A673 (cell line): ENCODE measurements at regions not wholly inside any gene's neighbourhood (a gene's known extent, or its start where the extent isn't known, plus 50 kb on each side); places are given as distances from the start of the nearest gene placed in this dataset.

Experiments used
- BruUV-seq: library from RNA; stranded (reverse); fragments of 400-500 nt; replicated peaks from 2 replicates; lab custom pipeline; 2021; lab: Mats Ljungman, UMichigan
- CTCF ChIA-PET: fragments of 300-600 bp; sonication (Branson Sonifier 250); formaldehyde crosslinking; loops from one replicate; lab custom pipeline; 2022; ENCODE audit warnings: antibody characterized with exemption; lab: Charles Lee
- POLR2A ChIA-PET: fragments of 300-600 bp; sonication (Branson Sonifier 250); formaldehyde crosslinking; loops from one replicate; lab custom pipeline; 2022; ENCODE audit warnings: antibody characterized with exemption; ENCODE audit not compliant: low non-redundant PET; lab: Charles Lee
- DNase-seq: peaks from one replicate; pipeline ENCODE4 v3.0.0-alpha.2; 2015; ENCODE audit warnings: low spot score
- H3K27ac ChIP-seq: fragments of 200-600 bp; sonication (generic); 2 replicates; pipeline ENCODE4 v1.5.1; 2016; ENCODE audit warnings: mixed run types, low read depth, mild to moderate bottlenecking, mixed read lengths, antibody characterized with exemption, low read length; ENCODE audit not compliant: poor library complexity, severe bottlenecking
- H3K27me3 ChIP-seq: fragments of 200-600 bp; sonication (generic); replicated peaks from 2 replicates; pipeline ENCODE4 v1.6.1; 2017; ENCODE audit warnings: mixed run types, low read depth, mild to moderate bottlenecking, mixed read lengths, antibody characterized with exemption, low read length; ENCODE audit not compliant: insufficient read depth, poor library complexity
- H3K36me3 ChIP-seq: fragments of 200-600 bp; sonication (generic); 2 replicates; pipeline ENCODE4 v1.6.1; 2016; ENCODE audit warnings: mixed run types, mild to moderate bottlenecking, mixed read lengths, antibody characterized with exemption, low read length; ENCODE audit not compliant: insufficient read depth, poor library complexity, severe bottlenecking
- H3K4me1 ChIP-seq: fragments of 200-600 bp; sonication (generic); 2 replicates; pipeline ENCODE4 v1.6.1; 2017; ENCODE audit warnings: mixed run types, mild to moderate bottlenecking, mixed read lengths, antibody characterized with exemption, low read length; ENCODE audit not compliant: insufficient read depth, poor library complexity, severe bottlenecking
- H3K4me3 ChIP-seq: fragments of 200-600 bp; sonication (generic); 2 replicates; pipeline ENCODE4 v1.5.1; 2016; ENCODE audit warnings: low read depth, mixed run types, mild to moderate bottlenecking, mixed read lengths, low read length; ENCODE audit not compliant: poor library complexity, severe bottlenecking
- H3K9me3 ChIP-seq: fragments of 200-600 bp; sonication (generic); 2 replicates; pipeline ENCODE4 v1.6.1; 2016; ENCODE audit warnings: mixed run types, low read depth, mild to moderate bottlenecking, mixed read lengths, antibody characterized with exemption, low read length; ENCODE audit not compliant: poor library complexity, severe bottlenecking
- EZH2 ChIP-seq: fragments of 200-600 bp; sonication (generic); IDR thresholded peaks from 2 replicates; pipeline ENCODE4 v1.6.1; 2017; ENCODE audit warnings: borderline replicate concordance, low read depth, mild to moderate bottlenecking, mixed read lengths, antibody characterized with exemption, low read length; ENCODE audit not compliant: poor library complexity, severe bottlenecking
- intact Hi-C: fragments of 100-400 bp; cut with micrococcal nuclease; formaldehyde crosslinking; loops from one replicate; pipeline ENCODE4 v1.10.0; 2022; ENCODE audit not compliant: unreplicated experiment
- TF ChIP-seq, protein P1 (sequence below): fragments of 300-800, 200-600 bp; sonication (generic); conservative IDR thresholded peaks from 2 replicates; pipeline ENCODE4 v1.5.1; 2017; ENCODE audit warnings: low read depth, mild to moderate bottlenecking, antibody characterized with exemption, low read length, moderate library complexity, mixed read lengths

DNA sequence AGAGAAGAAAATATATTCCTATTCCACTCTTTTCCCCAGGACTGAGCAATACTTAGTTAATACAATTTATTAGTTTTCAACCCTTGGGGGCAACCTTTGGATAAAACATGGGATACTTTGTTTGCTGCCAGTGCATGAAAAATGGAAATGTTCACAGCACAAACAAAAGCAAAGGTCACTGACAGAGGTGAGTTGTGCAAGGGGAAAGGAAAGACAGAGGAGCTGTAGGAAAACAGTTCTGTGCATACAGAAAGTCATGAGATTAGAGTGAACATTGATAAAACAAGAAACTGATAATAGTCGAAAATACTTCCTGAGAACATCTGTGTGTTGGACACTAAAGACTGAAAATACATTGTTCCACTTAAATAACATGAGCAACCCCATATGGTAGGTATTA is 779.8 kb downstream of the TLE4 start:
- POLR2A ChIA-PET, result no interaction called here
- intact Hi-C loops, result no loop called here

DNA sequence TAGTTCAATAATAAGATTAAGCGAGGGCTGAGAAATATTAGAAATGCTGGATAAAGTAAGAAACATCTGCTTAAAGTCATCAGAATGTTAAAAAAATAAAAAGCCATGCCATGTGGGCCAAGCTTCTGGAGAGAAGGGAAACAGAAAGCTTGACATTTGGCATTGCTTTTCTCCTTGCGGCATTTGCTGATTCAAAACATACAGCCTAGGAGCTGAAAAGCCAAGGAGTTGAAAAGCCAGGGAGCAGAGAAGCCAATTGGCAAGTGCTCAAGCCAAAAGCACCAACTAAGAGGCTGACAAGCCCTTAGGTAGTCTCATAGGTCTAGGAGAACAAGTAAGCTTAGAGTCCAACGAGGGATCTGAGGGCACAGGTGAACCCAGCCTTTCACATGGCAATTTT is 754.3 kb downstream of the TLE4 start:
- ChIA-PET CTCF (no interaction called here), POLR2A (no interaction called here)
- Histone ChIP-seq H3K27me3 (no peaks in the 10 kb centered on the region), H3K36me3 (no peaks in the 10 kb centered on the region), H3K4me1 (no peaks in the 10 kb centered on the region), H3K27ac (no peak overlapping the region), H3K9me3 (no peaks in the 10 kb centered on the region), H3K4me3 (no peak overlapping the region)
- no peak for TF ChIP-seq EZH2
- TF ChIP-seq, protein P1, sequence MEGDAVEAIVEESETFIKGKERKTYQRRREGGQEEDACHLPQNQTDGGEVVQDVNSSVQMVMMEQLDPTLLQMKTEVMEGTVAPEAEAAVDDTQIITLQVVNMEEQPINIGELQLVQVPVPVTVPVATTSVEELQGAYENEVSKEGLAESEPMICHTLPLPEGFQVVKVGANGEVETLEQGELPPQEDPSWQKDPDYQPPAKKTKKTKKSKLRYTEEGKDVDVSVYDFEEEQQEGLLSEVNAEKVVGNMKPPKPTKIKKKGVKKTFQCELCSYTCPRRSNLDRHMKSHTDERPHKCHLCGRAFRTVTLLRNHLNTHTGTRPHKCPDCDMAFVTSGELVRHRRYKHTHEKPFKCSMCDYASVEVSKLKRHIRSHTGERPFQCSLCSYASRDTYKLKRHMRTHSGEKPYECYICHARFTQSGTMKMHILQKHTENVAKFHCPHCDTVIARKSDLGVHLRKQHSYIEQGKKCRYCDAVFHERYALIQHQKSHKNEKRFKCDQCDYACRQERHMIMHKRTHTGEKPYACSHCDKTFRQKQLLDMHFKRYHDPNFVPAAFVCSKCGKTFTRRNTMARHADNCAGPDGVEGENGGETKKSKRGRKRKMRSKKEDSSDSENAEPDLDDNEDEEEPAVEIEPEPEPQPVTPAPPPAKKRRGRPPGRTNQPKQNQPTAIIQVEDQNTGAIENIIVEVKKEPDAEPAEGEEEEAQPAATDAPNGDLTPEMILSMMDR, result no peak
- BruUV-seq, result no TSS peak
- no peak for DNase-seq
- intact Hi-C loops, result no loop called here

More for the DNA sequence above, 779.8 kb downstream of the TLE4 start:
- Histone ChIP-seq H3K36me3 (no peaks in the 10 kb centered on the region), H3K4me1 (no peaks in the 10 kb centered on the region), H3K9me3 (no peaks in the 10 kb centered on the region), H3K4me3 (no peak overlapping the region), H3K27ac (no peak overlapping the region), H3K27me3 (no peaks in the 10 kb centered on the region)
- CTCF ChIA-PET, result no interaction called here
- TF ChIP-seq, protein P1, result no peak
- TF ChIP-seq EZH2, result no peak
- no TSS peak for BruUV-seq
- no peak for DNase-seq

DNA sequence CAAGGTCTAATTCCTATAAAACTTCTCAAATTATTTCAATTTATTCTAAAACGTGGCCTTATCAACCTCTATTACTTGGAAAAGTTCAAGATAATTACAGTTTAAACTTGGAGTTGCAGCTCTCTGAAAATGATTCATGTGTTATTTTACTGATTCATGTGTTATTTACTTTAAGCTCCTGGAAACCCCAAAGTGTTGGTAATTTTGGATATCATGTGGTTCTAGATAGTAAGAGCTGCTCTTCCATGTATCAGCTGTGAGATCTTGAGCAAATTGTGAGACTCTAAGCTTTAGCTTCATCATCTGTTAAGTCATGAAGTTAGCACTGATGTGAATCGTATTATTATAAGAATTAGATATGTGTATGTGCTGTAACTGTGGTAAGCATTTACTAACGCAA is 749.2 kb downstream of the TLE4 start:
- no TSS peak for BruUV-seq

More for the DNA sequence above, 749.2 kb downstream of the TLE4 start:
- no peak overlapping the region for H3K4me3 ChIP-seq
- no peaks in the 10 kb centered on the region for H3K27me3 ChIP-seq
- no peak for TF ChIP-seq EZH2
- TF ChIP-seq, protein P1, result no peak
- no peak for DNase-seq
- CTCF ChIA-PET, result no interaction called here
- POLR2A ChIA-PET, result no interaction called here
- intact Hi-C loops, result no loop called here
- no peak overlapping the region for H3K27ac ChIP-seq
- H3K9me3 ChIP-seq, result no peaks in the 10 kb centered on the region
- H3K36me3 ChIP-seq, result no peaks in the 10 kb centered on the region
- H3K4me1 ChIP-seq, result no peaks in the 10 kb centered on the region
